Esophagus squamous epithelium (tissue), 4 donors: ENCODE measurements at regions not wholly inside any gene's neighbourhood (a gene's known extent, or its start where the extent isn't known, plus 50 kb on each side); places are given as distances from the start of the nearest gene placed in this dataset.

Experiments used
- CTCF ChIP-seq, 6 experiments: fragments of 450-650 bp in 4 of 6; fragments of 200-600 bp in 2 of 6; sonication (generic) in 2 of 6; IDR thresholded peaks; one replicate each; pipeline ENCODE4 v1.5.1; 2016 to 2019; ENCODE audit warnings: antibody characterized with exemption in 6 of 6, mild to moderate bottlenecking in 4 of 6, moderate library complexity in 4 of 6
- POLR2A ChIP-seq, 4 donors: fragments of 450-650 bp; IDR thresholded peaks; one replicate each; pipeline ENCODE4 v1.6.1; 2017; ENCODE audit warnings: antibody characterized with exemption in 4 of 4, mild to moderate bottlenecking in 4 of 4, moderate library complexity in 3 of 4

DNA sequence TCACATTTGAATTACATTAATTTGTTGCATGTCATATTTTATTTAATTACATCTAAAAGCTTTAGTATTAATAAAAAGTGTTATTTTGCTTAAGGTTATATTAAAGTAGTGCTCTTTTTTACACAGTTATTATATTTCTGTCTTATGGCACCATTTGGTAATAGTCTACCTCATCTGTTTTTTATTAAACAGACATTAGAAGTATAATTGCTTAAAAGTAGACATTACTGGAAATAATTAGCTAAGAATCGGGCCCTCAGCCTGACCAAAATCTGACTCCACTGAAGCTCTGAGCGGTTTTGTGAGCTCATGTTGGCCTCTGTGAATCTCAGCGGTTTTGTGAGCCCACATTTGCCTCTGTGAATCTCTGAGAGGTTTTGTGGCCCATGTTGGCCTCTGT lies 102.5 kb upstream of the SNTG2 start:
- TF ChIP-seq CTCF (IDR thresholded peaks at IDR 0.05) (no peak), POLR2A (IDR thresholded peaks at IDR 0.05) (no peak)
